HG03378 (cell line): ENCODE measurements at regions not wholly inside any gene's neighbourhood (a gene's known extent, or its start where the extent isn't known, plus 50 kb on each side); places are given as distances from the start of the nearest gene placed in this dataset.
"Not testable (repeated sequence)": the region's sequence is repeated elsewhere in the genome, so short reads cannot be mapped to it uniquely, and the experiment has no call there.

ENCODE experiments used
- ATAC-seq: cut with Tn5 transposase; IDR thresholded peaks from one replicate; pipeline ENCODE4 v1.9.1; 2021; ENCODE audit warnings: mild to moderate bottlenecking, moderate library complexity; ENCODE audit not compliant: unreplicated experiment

DNA sequence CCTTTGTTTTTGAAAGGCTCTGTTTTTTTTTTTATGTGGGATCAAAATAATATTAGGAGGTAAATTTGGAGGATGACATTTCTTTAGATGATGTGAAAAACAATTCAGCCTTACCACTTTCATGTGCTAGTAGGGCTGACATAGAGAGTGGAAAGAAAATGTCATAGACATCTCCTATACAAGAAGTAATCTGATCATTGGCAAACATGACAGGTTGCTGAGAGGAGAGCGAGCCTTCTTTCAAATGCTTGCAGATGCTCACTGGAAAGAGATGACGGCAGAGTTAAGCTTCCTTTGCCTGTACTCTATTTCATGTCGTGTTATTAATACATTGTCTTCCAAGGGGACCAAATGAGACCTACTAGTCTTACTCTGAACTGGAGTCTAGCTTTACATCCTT is 160.1 kb upstream of the DAP start:
- no peak for ATAC-seq

DNA sequence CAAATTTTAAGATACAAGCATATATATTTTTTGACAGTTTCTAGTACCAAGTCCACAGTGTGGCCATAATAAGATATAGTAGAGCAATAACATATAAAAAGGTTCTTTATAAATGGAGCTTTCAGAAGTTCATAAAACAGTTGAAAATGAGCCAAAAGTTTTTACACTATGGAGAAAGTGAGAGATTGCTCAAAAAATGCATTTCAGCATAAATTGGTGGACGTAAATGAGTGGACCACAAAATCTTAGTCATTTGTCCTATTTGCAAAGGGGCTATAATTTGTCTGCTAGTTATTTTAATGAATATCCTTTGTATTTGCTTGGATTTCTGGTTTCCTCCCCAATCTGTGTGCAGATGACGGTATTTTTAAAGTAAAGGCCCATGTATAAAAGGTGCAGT is 159.4 kb upstream of the DAP start:
- no peak for ATAC-seq

DNA sequence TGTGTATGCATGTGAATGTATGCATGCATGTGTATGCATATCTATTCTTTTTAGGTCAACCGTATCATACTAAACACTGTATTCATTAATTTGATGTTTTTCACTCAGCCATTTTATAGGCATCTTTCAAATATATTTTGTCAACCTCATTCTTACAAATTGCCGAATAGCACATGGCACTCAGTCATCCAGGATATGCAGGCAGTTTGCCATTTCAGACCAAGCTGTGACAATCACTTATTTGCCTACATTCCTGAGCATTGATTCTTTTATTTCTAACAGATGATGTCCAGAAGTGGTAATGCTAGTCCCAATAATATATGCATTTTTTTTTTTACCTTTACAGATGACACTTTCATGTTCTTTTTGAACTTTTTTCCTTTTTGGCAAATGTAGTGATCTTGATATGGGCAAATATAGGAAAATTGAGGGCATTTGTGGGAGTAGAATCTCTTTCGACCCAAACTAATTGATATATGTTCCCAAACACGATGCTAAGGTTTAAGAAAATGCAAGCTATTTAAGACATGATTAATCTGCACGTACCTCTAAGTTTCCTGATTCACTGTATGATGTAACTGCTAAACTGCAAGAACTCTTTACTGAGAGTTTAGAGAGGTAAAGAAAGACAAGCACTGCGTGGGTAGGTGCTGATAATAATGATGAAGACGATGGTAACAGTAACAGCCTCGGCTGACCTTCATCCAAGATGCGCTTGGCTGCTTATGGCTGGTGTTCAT is 153.9 kb upstream of the DAP start:
- no peak for ATAC-seq

DNA sequence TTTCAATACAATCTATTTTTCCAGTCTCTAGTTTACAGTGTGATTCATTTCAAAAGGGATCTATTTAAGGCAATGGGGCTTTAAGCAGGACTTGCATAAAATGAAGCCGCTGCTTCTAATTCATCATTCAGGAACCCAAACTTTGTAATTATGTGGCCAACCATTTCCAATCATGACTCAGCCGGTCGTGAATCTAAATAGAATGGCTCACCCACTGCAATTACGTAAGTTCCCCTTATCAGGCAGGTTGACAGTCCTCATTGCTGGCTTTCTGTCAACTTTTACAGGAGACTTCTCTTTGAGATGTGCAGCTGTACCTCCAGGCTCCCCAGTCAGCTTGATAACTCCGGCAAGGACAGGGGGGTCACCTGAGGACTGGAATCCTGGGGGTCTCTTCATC is 152.8 kb upstream of the DAP start:
- no peak for ATAC-seq

DNA sequence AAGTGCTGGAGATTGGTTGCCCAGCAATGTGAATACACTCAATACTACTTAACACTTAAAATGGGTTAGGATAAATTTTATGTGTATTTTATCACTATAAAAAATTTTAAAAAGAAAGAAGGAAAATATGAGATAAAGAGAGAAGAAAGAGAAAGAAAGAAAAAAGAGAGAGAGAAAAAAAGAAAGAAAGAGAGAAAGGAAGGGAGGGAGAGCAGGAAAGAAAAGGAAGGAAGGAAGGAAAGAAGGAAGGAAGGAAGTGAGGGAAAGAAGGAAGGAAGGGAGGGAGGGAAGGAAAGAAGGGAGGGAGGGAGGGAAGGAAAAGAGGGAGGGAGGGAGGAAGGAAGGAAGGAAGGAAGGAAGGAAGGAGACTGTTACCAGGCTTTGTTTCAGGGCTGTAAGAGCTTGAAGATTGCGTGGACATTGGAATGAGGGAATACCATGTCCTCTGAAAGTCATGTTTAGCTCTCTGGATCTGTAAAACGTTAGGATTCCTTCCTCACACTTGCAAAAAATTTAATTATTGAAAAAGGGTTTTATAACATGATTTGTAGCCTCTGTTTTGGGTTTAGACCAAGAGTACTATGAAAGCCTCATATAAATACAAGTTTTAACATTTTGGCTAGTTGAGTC is 152.3 kb upstream of the DAP start:
- ATAC-seq, result no peak

DNA sequence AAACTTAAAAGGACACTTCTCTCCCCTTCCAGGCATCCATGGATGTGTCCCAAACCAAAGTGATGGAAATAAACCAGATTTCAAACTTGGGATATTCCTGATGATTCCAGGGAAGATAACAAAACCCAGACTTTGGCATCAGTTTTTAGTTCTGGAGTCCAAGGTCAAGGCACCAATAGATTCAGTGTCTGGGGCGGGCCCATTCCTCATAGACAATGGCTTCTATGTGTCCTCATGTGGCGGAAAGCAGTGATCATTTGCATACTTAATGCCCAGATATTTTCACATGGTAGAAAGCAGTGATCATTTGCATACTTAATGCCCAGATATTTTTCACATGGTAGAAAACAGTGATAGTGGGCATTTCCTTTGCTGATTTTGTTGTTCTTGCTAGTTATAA is 151.4 kb upstream of the DAP start:
- ATAC-seq, result no peak

DNA sequence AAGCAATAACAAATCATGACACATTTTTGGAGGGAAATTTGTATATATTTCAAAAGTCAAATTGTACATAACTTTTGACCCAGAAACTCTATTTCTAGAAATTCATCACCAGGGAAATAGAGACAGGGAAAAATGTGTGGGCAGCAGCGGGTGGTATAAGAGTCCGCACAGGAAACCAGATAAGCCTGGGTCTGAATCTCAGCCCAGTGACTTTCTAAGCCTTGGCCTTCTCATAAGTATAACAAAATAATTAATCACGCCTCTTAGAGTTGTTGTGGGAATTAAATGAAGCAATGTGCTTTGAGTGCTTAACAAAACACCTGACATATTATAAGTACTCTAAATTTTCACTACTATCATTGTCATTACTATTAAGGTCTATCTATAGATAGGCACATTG is 149.2 kb upstream of the DAP start:
- no peak for ATAC-seq

DNA sequence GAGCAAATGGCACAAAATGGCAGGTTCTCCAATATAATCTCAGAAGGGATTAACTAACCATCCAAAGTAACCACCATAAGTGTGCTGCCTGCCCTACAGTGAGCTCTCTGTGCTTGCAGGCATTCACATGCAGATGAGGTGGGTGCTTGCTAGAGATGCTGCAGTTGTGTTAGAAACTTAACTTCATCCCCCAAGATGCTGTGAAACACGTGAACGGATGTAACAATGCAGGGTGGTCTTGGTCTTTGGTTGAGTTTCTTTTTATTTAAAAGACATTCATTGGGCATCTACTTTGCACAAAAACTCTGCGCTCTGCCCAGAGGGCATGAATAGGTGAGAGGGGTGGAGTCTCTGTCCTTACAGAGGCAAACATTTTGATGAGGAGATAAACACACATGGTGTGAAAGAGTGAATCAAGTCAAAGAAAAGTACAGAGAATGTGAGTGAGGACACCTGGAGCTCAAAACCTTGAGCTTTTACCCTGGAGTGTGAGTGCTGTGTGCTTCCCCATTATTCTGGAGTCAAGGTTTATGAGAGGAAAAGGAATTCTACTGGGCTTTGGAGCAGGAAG is 143.9 kb upstream of the DAP start:
- ATAC-seq, result no peak

DNA sequence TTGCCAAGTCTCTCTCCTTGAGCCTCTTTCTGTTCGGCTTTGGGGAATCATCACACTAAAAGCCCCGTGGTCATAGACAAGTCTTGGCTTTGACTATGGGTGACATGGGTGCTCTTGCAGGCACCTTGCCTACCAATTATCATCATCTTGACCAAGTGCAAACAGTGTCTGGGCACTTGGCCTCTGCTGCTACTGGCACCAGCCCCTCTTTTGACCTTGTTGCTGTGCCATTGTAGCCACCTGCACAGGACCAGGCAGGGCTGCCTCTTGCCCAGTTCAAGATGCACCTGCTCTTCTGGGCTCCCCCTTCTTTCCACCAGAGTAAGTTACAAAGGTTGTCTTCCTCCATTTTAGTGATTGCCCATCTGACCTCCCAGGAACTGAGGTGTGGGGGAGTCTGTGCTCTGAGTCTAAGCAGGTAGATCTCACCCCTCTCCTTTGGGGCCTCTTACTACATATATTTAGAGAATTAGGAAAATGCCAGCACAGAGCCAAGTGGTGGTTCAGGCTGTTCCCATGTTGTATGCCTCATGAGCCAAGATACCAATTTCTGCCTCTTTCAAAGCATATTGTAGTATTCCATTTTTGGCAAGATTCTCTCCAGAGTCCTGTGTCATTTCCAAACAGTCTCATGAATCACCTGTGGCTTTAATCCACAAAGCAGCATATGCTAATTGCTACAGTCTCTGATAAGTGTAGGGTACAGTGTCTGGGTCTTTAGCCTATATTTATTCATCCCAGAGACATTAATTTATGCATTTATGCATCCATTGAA is 142.9 kb upstream of the DAP start:
- no peak for ATAC-seq

DNA sequence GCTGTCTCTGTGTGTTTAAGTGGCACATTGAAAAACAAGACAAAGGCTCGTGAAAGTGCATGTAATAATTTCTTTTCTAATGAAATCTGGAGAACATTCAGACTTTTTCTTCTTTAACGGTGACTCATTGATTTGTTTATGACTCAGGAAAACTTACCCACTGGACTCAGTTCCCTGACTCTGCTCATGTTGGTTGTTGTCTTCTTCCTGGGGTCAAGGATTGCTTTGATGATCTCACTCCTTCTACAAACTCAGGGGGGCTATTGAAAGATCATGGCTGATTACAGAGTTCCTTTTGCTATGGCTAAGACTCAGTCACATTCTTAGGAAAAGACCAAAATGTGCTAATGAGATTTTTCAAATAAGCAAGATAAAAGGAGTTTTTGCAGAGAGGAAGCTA is 141.1 kb upstream of the DAP start:
- ATAC-seq, result no peak

DNA sequence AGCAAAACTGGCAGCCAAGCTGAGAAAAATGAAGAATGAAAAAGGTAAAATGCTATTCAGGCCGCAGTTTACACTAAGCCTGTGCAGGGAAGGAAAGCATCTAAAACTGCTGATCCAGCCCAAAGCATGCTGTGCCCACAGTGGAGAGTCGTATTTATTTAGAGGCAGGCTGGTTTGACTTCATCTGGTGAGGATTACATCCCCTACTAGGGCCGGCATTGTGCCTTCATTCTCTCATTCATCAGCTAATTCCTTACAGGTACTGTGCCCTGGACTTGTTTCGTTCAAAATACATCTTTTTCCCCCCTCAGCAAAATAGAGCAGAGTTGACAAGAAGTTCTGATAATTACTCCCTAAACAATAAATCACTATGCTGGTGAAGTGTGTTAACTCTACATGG is 137.5 kb upstream of the DAP start:
- no peak for ATAC-seq

DNA sequence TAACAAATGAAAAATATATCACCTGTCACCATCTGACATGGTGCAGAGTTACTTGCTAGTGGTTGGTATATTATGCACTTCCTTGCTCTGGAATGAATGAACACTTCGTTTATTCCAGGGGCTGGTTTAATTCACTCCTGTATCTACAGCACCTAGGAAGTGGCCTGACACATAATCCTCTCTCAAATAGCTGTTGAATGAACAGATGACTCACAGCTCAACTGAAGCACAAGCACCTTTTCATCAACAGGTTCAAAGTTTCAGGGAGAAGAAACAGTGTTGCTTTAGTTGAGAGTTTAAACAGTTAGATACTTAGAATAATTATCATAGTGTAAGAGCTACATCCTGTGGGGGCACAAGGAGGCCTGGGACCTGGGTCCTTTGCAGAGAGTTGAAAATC is 135.0 kb upstream of the DAP start:
- no peak for ATAC-seq

DNA sequence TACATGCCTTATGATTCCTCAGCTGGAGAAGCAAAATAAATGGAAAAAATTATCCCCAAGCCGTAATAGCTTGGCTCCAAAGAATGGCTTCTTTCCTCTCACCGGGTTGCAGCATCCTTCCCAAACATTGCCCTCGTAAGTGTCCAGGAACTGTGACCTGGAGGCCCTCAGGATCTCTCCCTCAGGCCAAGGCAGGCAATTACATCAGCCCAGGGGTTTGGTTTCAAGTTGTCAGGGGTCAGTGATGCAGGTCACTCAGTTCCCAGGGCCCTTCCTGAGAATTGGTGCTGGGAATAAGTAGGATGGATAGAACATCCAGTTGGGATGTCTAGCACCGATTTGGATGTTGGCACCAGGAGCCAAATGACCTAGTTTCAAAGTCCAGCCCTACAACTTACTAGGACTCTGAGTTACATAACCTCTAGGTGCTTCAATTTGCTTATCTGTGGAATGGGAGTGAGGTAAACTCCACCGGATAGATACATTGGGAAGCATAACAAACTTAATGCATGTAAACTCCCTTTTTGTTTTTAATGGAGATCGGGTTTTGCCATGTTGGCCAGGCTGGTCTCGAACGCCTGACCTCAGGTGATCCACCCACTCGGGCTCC is 133.5 kb upstream of the DAP start:
- no peak for ATAC-seq

DNA sequence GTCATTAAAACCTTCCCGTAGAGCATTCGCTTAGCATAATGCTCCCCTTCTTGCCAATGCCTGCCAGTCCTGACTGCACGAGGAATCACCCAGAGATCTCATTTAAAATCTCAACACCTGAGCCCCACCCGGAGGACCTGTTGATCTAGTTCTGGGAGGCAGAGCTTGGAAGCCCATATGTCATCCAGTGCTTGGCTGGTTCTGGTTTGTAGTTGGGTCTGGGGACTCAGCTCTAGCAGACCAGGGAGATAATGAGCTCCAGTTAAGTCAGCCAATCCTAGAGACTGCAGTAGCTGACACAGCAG is 131.8 kb upstream of the DAP start:
- ATAC-seq, result no peak

DNA sequence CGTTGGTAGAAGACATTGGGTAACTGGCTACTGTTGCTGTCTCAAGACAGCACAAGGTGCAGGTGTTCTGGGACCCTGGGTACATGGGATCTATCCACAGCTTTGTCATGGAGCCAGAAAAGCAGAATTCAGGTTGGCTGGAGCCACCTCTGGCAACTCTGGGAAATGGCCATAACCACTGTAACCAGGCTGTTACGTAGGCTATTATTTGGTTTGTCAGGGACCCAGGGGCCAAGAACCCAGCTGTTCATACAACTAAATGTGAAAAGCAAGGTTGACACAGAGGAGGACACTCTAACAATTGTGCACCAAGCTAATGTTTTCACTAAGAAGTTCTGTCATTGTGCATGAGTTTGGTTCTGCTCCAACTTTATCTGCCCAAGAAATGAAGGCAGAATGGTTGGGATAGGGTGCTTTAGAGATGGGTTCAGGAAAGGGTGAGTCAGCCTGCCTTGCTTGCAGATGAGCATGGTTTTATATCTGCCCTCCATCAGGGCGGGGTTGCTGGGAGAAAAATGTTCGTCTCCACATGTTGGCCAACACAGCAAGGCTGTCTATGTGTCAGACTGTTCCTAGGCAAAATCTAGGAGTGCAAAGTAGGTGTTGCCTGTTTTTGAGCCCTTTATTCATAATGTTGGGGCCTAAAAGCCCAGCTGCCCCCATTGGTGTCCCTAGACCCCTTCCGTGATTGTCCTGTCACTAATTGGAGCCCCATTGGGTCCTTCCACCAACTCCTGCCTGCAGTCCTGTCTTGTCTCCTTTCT is 131.3 kb upstream of the DAP start:
- ATAC-seq, result no peak

DNA sequence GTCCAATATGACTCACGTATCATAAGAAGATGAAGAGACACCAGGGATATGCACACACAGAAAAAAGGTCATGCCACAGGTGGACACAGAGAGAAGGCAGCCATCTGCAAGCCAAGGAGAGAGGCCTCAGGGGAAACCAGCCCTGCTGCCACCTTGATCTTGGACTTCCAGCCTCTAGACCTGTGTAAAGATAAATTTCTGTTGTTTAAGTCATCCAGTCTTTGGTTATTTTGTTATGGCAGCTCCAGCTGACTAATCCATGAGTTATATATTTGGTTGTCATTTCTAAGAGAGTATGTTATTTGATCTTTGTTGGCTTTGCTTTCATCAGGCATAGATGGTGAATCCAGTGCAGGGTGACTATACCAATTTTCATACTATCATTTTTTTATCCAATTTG is 130.2 kb upstream of the DAP start:
- no peak for ATAC-seq

DNA sequence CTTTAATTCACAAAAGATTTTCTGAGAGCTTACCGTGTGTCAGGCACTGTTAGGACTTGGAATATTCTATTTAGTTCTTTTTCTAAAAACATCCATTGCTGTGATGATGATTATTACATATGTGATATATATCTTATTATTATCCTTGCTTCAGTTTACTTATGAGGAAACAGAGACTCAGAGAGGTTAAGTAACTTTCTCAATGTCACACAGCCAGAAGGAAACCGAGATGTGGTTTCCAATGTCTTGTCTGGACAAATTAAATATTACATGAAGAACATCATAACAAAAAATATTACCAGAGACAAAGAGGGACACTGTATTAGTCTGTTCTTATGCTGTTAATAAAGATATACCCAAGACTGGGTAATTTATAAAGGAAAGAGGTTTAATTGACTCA is 125.5 kb upstream of the DAP start:
- no peak for ATAC-seq

DNA sequence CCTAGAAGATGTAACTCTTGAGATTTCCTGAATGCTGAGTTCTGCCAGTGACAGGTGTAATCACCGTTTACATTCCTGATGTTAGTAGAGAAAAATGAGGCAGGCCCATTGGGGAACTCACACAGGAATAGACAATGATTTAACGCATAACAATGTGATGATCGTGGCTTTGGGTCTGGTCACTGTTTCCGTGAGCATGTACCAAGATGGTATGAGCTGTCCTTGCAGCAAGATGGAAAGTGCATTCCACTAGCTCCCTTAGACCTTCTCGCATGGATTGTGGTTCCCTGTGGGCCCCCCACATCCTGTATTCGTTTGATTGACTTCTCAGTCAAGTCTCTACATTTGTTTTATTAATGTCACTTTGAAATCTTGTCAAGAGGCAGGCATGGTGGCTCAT is 124.0 kb upstream of the DAP start:
- ATAC-seq, result no peak

DNA sequence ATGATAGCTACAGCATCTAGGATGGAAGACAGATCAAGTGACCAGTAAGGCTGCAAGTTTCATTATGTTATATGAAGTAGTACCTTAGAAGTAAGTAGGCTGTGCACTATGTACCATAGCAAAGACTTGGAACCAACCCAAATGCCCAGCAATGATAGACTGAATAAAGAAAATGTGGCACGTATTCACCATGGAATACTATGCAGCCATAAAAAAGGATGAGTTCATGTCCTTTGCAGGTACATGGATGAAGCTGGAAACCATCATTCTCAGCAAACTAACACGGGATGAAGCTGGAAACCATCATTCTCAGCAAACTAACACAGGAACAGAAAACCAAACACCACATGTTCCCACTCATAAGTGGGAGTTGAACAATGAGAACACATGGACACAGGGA is 122.9 kb upstream of the DAP start:
- ATAC-seq, result not testable (repeated sequence)

DNA sequence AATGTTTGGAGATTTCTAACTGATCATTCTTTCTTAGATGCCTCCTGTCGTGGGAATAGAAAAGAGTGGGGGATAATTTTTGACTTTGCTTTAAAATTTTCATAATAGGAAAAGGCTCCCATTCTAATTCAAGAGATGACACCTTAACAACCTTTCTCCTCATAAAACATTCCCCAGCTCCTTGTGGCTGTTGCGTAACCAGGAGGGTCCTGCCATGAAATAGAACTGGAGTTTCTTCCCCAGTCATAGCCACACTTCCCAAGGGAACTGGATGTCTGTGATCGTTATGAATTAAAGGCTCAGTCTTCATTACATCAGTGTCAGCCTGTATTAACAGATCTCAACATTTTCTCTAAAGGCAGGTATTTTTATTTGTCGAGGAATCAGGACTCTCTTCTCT is 119.9 kb upstream of the DAP start:
- no peak for ATAC-seq

DNA sequence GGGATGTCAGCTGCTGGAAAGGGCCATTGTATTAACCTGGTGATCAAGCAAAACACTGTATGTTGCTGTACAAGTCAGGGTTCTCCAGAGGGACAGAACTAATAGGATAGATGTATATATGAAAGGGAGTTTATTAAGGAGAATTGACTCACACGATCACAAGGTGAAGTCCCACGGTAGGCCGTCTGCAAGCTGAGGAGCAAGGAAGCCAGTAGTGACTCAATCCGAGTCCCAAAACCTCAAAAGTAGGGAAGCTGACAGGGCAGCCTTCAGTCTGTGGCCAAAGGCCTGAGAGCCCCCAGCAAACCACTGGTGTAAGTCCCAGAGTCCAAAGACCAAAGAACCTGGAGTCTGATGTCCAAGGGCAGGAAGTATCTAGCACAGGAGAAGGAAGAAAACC is 116.0 kb upstream of the DAP start:
- ATAC-seq, result not testable (repeated sequence)
